PC-9 (cell line): ENCODE measurements at regions not wholly inside any gene's neighbourhood (a gene's known extent, or its start where the extent isn't known, plus 50 kb on each side); places are given as distances from the start of the nearest gene placed in this dataset.
"Not testable (repeated sequence)": the region's sequence is repeated elsewhere in the genome, so short reads cannot be mapped to it uniquely, and the experiment has no call there.

ENCODE experiments used
- BruUV-seq: library from RNA; stranded (reverse); fragments of 400-500 nt; replicated peaks from 2 replicates; lab custom pipeline; 2021; lab: Mats Ljungman, UMichigan
- CTCF ChIA-PET: fragments of 300-600 bp; sonication (Branson Sonifier 250); formaldehyde crosslinking; loops from one replicate; lab custom pipeline; 2022; ENCODE audit warnings: antibody characterized with exemption; lab: Charles Lee
- POLR2A ChIA-PET: fragments of 300-600 bp; sonication (Branson Sonifier 250); formaldehyde crosslinking; loops from one replicate; lab custom pipeline; 2022; ENCODE audit warnings: antibody characterized with exemption; ENCODE audit not compliant: unreplicated experiment; lab: Charles Lee
- DNase-seq, 2 experiments: peaks; one replicate each; pipeline versions ENCODE4 v3.0.0 to v3.0.0-alpha.2; 2015 to 2022; ENCODE audit warnings: mixed read lengths in 1 of 2
- H2AFZ ChIP-seq: fragments of 200-600 bp; sonication (generic); 2 replicates; pipeline ENCODE4 v1.8.1; 2017; ENCODE audit warnings: antibody characterized with exemption
- H3F3A ChIP-seq: fragments of 200-600 bp; sonication (generic); 2 replicates; pipeline ENCODE4 v1.8.1; 2017; ENCODE audit warnings: antibody characterized with exemption, mild to moderate bottlenecking, low read depth; ENCODE audit not compliant: insufficient read depth
- H3K27ac ChIP-seq: fragments of 200-600 bp; sonication (generic); 2 replicates; pipeline ENCODE4 v1.6.1; 2016; ENCODE audit warnings: mixed run types
- H3K27me3 ChIP-seq: fragments of 200-600 bp; sonication (generic); 2 replicates; pipeline ENCODE4 v1.6.1; 2016; ENCODE audit warnings: low read depth, mixed run types; ENCODE audit not compliant: insufficient read depth
- H3K36me3 ChIP-seq: fragments of 200-600 bp; sonication (generic); 2 replicates; pipeline ENCODE4 v1.6.1; 2016; ENCODE audit warnings: low read depth, mixed run types
- H3K4me1 ChIP-seq: fragments of 200-600 bp; sonication (generic); replicated peaks from 2 replicates; pipeline ENCODE4 v1.6.1; 2016; ENCODE audit warnings: mixed run types; ENCODE audit not compliant: insufficient read depth
- H3K4me2 ChIP-seq: fragments of 200-600 bp; sonication (generic); 2 replicates; pipeline ENCODE4 v1.6.1; 2017; ENCODE audit warnings: mixed run types
- H3K4me3 ChIP-seq: fragments of 200-600 bp; sonication (generic); 2 replicates; pipeline ENCODE4 v1.6.1; 2016; ENCODE audit warnings: mixed run types
- H3K79me2 ChIP-seq: fragments of 200-600 bp; sonication (generic); 2 replicates; pipeline ENCODE4 v1.6.1; 2017; ENCODE audit warnings: low read depth, mixed run types
- H3K9me2 ChIP-seq: fragments of 200-600 bp; sonication (generic); 2 replicates; pipeline ENCODE4 v1.8.1; 2017; ENCODE audit warnings: mild to moderate bottlenecking; ENCODE audit not compliant: insufficient read depth
- H3K9me3 ChIP-seq: fragments of 200-600 bp; sonication (generic); 2 replicates; pipeline ENCODE4 v1.8.1; 2016; ENCODE audit warnings: low read depth; ENCODE audit not compliant: insufficient read depth
- H4K20me1 ChIP-seq: fragments of 200-600 bp; sonication (generic); 2 replicates; pipeline ENCODE4 v1.8.1; 2017; ENCODE audit not compliant: insufficient read depth
- EZH2 ChIP-seq: fragments of 200-600 bp; sonication (generic); IDR thresholded peaks from 2 replicates; pipeline ENCODE4 v1.8.0; 2017; ENCODE audit warnings: antibody characterized with exemption, low read depth
- intact Hi-C: fragments of 100-400 bp; cut with micrococcal nuclease; formaldehyde crosslinking; loops from one replicate; pipeline ENCODE4 v1.10.0; 2022; ENCODE audit not compliant: unreplicated experiment
- TF ChIP-seq, protein P1 (sequence below): fragments of 200-600 bp; sonication (generic); conservative IDR thresholded peaks from 2 replicates; pipeline ENCODE4 v1.6.1; 2017; ENCODE audit warnings: mixed run types, antibody characterized with exemption, mild to moderate bottlenecking, moderate library complexity

DNA sequence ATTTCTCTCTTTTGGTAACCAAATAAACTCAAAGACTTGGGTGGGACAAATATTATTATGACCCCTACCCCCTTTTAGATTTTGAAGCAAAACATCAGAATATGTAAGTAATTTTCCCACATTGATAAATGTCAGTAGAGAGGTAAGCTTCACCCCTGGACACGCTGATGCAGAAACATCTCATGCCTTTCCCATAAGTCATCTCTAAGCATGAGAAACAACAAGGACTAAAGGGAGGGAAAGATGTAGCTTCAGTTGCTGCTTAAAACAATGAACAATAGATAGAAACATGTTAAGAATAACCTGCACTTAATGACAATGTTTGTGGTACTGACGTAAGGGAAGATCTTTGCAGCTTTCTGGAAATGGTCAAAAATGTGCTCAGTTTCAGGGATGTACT lies 56.3 kb upstream of the SLC8A3 start:
- CTCF ChIA-PET = no interaction called here
- H3K9me3 ChIP-seq = no peaks in the 10 kb centered on the region
- DNase-seq = no peak
- POLR2A ChIA-PET = no interaction called here
- no peak overlapping the region for H2AFZ ChIP-seq
- no peaks in the 10 kb centered on the region for H3K4me1 ChIP-seq
- intact Hi-C loops = no loop called here
- H3K4me2 ChIP-seq = no peak overlapping the region
- H3F3A ChIP-seq = no peaks in the 10 kb centered on the region
- no TSS peak for BruUV-seq
- no peaks in the 10 kb centered on the region for H3K79me2 ChIP-seq
- no peak overlapping the region for H3K4me3 ChIP-seq
- no peaks in the 10 kb centered on the region for H3K36me3 ChIP-seq
- H3K9me2 ChIP-seq = no peaks in the 10 kb centered on the region
- no peak overlapping the region for H3K27ac ChIP-seq
- TF ChIP-seq, protein P1, sequence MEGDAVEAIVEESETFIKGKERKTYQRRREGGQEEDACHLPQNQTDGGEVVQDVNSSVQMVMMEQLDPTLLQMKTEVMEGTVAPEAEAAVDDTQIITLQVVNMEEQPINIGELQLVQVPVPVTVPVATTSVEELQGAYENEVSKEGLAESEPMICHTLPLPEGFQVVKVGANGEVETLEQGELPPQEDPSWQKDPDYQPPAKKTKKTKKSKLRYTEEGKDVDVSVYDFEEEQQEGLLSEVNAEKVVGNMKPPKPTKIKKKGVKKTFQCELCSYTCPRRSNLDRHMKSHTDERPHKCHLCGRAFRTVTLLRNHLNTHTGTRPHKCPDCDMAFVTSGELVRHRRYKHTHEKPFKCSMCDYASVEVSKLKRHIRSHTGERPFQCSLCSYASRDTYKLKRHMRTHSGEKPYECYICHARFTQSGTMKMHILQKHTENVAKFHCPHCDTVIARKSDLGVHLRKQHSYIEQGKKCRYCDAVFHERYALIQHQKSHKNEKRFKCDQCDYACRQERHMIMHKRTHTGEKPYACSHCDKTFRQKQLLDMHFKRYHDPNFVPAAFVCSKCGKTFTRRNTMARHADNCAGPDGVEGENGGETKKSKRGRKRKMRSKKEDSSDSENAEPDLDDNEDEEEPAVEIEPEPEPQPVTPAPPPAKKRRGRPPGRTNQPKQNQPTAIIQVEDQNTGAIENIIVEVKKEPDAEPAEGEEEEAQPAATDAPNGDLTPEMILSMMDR = no peak
- no peak for TF ChIP-seq EZH2
- peaks cover 16% of the 10 kb centered on the region for H3K27me3 ChIP-seq
- no peaks in the 10 kb centered on the region for H4K20me1 ChIP-seq

DNA sequence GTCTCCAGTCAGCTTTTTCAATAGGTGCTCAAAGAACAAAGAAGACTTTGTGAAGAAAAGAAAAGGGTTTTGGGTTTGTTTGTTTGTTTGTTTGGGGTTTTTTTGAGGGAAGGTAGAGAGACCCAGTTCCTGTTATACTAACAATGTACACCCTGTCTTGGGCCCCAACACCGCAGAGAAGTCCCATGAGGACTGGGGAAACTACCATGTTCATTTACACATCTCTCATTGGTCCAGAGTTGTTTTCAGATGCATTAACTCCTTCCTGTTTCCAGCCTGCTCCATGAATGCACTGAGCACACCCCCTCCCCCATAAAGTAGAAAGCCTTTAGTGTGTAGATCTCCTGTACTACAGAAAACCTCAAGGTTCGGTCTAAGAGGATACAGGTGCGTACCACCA lies 51.1 kb upstream of the SLC8A3 start:
- Histone ChIP-seq H2AFZ (no peak overlapping the region), H3K36me3 (no peaks in the 10 kb centered on the region), H3K4me2 (no peak overlapping the region), H4K20me1 (no peaks in the 10 kb centered on the region), H3K4me1 (no peaks in the 10 kb centered on the region), H3K9me3 (no peaks in the 10 kb centered on the region), H3K9me2 (no peaks in the 10 kb centered on the region), H3K27ac (no peak overlapping the region), H3K4me3 (no peak overlapping the region), H3K27me3 (peaks cover 28% of the 10 kb centered on the region), H3K79me2 (no peaks in the 10 kb centered on the region), H3F3A (no peaks in the 10 kb centered on the region)
- intact Hi-C loops = no loop called here
- no TSS peak for BruUV-seq
- CTCF ChIA-PET = no interaction called here
- no peak for DNase-seq
- TF ChIP-seq EZH2 = no peak
- TF ChIP-seq, protein P1 = no peak
- POLR2A ChIA-PET = no interaction called here

DNA sequence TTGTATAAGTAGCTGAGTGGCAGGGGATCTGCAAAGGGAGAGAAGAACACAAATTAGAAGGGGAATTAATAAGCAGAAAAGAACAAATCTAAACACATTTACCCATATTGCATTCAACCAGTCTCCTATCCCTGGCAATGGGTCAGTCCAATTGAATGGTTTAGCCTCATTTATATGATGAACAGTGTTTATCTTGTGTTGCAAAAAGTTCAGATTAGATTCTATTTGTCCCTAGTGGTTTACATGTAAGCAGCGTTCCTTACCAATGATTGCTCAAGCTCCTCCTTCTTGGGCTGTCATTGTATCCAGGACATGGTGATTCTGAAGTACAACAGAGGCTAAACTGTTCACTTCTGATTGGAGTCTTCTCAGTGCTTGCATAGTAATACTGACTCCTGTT lies 49.9 kb upstream of the SLC8A3 start:
- H3K4me2 ChIP-seq, H3K9me3 ChIP-seq, H3K4me1 ChIP-seq, intact Hi-C loops, H2AFZ ChIP-seq, BruUV-seq, POLR2A ChIA-PET, H3K9me2 ChIP-seq, H3F3A ChIP-seq, H4K20me1 ChIP-seq, H3K4me3 ChIP-seq, DNase-seq, H3K36me3 ChIP-seq, H3K79me2 ChIP-seq, H3K27ac ChIP-seq, CTCF ChIA-PET: not testable (repeated sequence)
- H3K27me3 ChIP-seq = peaks cover 34% of the 10 kb centered on the region
